D341Med (cell line): ENCODE measurements at regions not wholly inside any gene's neighbourhood (a gene's known extent, or its start where the extent isn't known, plus 50 kb on each side); places are given as distances from the start of the nearest gene placed in this dataset.
"Not testable (repeated sequence)": the region's sequence is repeated elsewhere in the genome, so short reads cannot be mapped to it uniquely, and the experiment has no call there.

Experiments
- DNase-seq: peaks from one replicate; pipeline ENCODE4 v3.0.0; 2012; ENCODE audit warnings: low spot score

GRCh38 chr4:73348185-73348584, 55.9 kb upstream of the ALB start:
- DNase-seq: no peak

- DNase-seq: no peak
These were observed 56.6 kb upstream of the ALB start for GRCh38 chr4:73347497-73347896.

DNA sequence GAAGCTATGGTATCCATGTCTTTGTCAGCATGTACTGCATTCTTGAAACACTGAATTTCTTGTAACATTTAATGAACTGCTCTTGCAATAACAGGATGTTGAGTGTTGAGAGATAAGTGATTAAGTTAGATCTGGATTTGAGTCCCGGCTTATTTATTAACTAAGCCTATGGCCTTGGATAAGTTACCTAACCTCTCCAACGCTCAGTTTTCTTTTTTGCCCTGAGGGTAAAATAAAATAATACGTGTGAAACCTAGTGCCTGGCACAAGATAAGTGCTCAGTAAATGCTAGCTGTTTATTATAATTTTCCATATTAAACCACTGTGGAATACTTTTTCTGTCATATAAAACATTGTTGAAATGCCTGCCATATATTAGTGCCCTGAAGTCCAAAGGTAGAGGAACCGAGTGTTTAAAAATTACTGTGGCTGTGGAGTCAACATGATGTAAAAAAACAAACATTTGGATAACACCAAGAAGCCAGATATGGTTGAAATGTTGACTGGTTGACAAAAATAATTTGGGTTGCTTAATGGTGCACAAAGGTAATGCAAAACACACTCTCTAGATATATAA, 58.6 kb upstream of the ALB start:
- DNase-seq: no peak

- DNase-seq: no peak
These were observed 60.0 kb upstream of the ALB start for GRCh38 chr4:73344106-73344505.

DNA sequence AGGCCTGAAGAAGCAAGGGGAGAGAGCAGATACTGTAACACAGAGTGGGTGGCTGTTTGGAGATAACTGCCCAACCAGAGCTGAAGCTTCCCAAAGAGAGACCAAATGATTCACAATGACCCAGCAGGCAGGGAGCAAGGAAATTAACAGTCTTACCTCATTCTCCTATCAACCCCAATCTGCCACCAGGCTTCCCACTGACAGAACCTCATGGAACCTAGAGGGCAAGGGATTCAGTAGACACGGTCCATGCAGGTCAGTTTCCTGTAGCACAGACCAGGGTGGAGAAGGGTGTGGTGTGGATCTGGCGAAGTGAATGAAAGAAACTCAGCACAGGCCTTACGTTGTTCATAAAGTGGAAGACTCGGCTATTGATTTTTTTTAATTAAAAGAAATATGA, 60.7 kb upstream of the ALB start:
- DNase-seq: no peak

DNA sequence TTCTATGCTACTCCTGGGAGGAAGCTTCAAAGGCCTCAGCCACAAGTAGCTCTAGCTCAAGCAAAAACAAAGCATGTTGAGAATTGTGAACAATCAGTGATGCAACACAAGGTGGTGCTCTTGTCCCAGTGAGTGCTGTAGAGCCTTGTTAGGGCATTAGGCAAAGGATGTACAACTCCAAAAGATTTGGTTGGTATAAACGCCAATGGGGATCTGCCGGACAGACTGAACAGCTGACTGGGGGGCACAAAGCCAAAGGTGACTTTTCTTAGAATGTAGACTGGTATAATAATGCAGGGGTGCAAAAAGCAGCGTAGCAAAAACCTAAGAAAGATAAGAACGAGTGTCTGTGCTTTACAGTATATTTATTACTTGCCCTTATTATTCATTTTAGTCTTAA, 62.6 kb upstream of the ALB start:
- DNase-seq: peak; percentile 62

DNA sequence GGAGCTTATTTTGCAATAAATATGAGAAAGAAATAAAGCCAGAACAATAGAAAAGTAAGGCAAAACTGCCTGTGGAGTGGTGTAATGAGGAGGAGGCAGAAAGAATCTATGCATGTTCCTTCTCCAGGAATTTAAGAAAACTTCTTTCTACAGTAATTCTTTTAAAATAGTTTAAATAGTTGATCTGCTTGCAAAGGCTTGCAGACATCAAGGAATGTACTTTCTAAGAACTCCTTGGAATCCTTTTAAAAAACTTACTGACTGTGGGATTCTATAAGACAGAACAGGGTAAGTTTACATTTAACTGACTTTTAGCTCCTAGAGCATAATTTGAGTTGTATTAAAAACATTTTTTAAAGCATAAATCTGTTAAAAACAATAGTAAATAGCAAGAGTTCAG, 63.2 kb upstream of the ALB start:
- DNase-seq: no peak

- DNase-seq: no peak
These were observed 68.4 kb upstream of the ALB start for GRCh38 chr4:73335679-73336078.

GRCh38 chr4:73332012-73332411, 72.1 kb upstream of the ALB start:
- not testable (repeated sequence) for DNase-seq

GRCh38 chr4:73329300-73329699, 70.7 kb upstream of the ANKRD17 start:
- DNase-seq: no peak

- DNase-seq: not testable (repeated sequence)
These were observed 67.2 kb upstream of the ANKRD17 start for GRCh38 chr4:73325776-73326175.

DNA sequence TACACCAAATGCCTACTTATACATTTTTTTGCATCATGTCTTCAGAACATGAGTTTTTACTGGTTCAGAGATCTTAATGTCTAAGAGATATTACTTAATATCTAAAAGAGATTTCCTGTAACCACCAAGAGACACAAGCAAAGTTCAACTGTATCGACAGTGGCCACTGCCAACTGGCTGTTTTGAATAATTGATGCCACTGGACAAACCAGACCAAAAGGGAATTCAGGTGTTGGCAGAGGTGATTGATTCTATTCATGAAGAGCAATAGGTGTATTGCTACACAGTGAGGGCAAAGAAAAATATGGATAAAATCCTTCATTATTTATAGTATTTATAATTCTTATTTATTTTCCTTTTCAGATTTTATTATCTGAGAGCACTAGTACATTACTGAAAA, 58.5 kb upstream of the ANKRD17 start:
- no peak for DNase-seq

GRCh38 chr4:73315091-73315490, 56.5 kb upstream of the ANKRD17 start:
- no peak for DNase-seq

DNA sequence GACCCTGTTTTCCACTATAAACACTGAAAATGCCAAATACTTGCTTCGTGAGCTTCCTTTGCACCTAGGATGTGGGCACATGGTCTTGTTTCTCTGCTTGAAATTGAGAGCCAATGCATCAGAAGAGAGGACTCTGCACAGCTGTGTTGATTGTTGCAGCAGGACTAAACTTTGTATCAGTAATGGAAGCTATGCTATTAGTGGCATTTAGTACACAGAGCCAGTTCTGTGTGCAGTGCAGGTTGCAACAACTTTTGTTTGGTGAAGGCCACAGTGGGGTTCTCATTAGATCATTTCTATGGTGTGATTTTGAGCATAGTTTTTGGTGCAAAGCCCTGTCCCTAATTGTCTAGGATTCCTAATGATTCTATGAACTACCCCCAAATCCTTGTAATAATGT, 54.4 kb upstream of the ANKRD17 start:
- no peak for DNase-seq

GRCh38 chr4:73311428-73311827, 52.8 kb upstream of the ANKRD17 start:
- no peak for DNase-seq

DNA sequence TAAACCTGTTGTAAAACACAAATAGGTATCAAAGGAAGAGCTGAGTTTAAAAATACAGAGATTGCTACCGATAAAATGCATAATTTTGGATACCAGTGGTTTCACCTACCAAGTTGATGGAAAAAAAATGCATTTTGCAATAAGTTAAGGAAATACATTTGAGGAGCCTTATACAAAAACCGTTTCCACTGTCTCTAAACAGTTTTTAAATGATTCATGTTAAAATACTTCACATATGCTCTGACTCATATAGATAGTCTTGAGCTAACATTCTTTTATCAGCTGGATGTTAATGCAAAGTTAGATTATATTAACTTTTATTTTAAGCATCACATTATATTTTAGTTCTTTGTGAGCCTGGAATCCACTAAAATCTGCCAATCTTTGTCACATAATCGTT, 50.6 kb upstream of the ANKRD17 start:
- DNase-seq: no peak
